ENCODE measurements at regions not wholly inside any gene's neighbourhood (a gene's known extent, or its start where the extent isn't known, plus 50 kb on each side); places are given as distances from the start of the nearest gene placed in this dataset.

GRCh38 chr17:79183043-79183292 lies 108.3 kb downstream of the ENGASE start:
- Histone ChIP-seq H3K4me1 (ENCODE audit: control insufficient read depth, insufficient read depth, low read length) (no peaks in the 10 kb centered on the region), H3K27me3 (ENCODE audit: control insufficient read depth in 1 of 2, insufficient read depth in 2 of 2, low read length in 2 of 2) (peaks cover 31 to 41% of the 10 kb centered on the region in 2 donors), H3K4me3 (ENCODE audit: low read length in 2 of 2) (no peak overlapping the region)

GRCh38 chr17:79182176-79183042 lies 107.8 kb downstream of the ENGASE start:
- no peaks in the 10 kb centered on the region for H3K4me1 ChIP-seq (ENCODE audit: control insufficient read depth, insufficient read depth, low read length)
- no peak overlapping the region for H3K4me3 ChIP-seq (ENCODE audit: low read length in 2 of 2)
- H3K36me3 ChIP-seq (ENCODE audit: control insufficient read depth in 2 of 2, insufficient read depth in 2 of 2, low read length in 2 of 2) = no peaks in the 10 kb centered on the region
- H3K27ac ChIP-seq (ENCODE audit: low read length) = no peak overlapping the region
- H3K9me3 ChIP-seq (ENCODE audit: control insufficient read depth in 2 of 2, low read length in 2 of 2) = no peaks in the 10 kb centered on the region
- no peak overlapping the region for H3K9ac ChIP-seq (ENCODE audit: low read length in 2 of 2)
- H3K27me3 ChIP-seq (ENCODE audit: control insufficient read depth in 1 of 2, insufficient read depth in 2 of 2, low read length in 2 of 2) = peaks cover 31 to 38% of the 10 kb centered on the region in 2 donors

More at GRCh38 chr17:79183043-79183292, 108.3 kb downstream of the ENGASE start:
- Histone ChIP-seq H3K9me3 (ENCODE audit: control insufficient read depth in 2 of 2, low read length in 2 of 2) (no peaks in the 10 kb centered on the region), H3K36me3 (ENCODE audit: control insufficient read depth in 2 of 2, insufficient read depth in 2 of 2, low read length in 2 of 2) (no peaks in the 10 kb centered on the region), H3K9ac (ENCODE audit: low read length in 2 of 2) (no peak overlapping the region), H3K27ac (ENCODE audit: low read length) (no peak overlapping the region)

- H3K4me1 ChIP-seq (ENCODE audit: control insufficient read depth, insufficient read depth, low read length) = no peaks in the 10 kb centered on the region
- no peak overlapping the region for H3K27ac ChIP-seq (ENCODE audit: low read length)
- H3K27me3 ChIP-seq (ENCODE audit: control insufficient read depth in 1 of 2, insufficient read depth in 2 of 2, low read length in 2 of 2) = peaks cover 25% of the 10 kb centered on the region in 2 donors
- H3K4me3 ChIP-seq (ENCODE audit: low read length in 2 of 2) = no peak overlapping the region
- H3K36me3 ChIP-seq (ENCODE audit: control insufficient read depth in 2 of 2, insufficient read depth in 2 of 2, low read length in 2 of 2) = no peaks in the 10 kb centered on the region
- H3K9me3 ChIP-seq (ENCODE audit: control insufficient read depth in 2 of 2, low read length in 2 of 2) = no peaks in the 10 kb centered on the region
- no peak overlapping the region for H3K9ac ChIP-seq (ENCODE audit: low read length in 2 of 2)
These were observed 105.9 kb downstream of the ENGASE start for GRCh38 chr17:79180358-79181005.

- Histone ChIP-seq H3K4me3 (ENCODE audit: low read length in 2 of 2) (no peak overlapping the region), H3K4me1 (ENCODE audit: control insufficient read depth, insufficient read depth, low read length) (no peaks in the 10 kb centered on the region), H3K27me3 (ENCODE audit: control insufficient read depth in 1 of 2, insufficient read depth in 2 of 2, low read length in 2 of 2) (peaks cover 15 to 18% of the 10 kb centered on the region in 2 donors), H3K27ac (ENCODE audit: low read length) (no peak overlapping the region), H3K9me3 (ENCODE audit: control insufficient read depth in 2 of 2, low read length in 2 of 2) (no peaks in the 10 kb centered on the region), H3K9ac (ENCODE audit: low read length in 2 of 2) (no peak overlapping the region), H3K36me3 (ENCODE audit: control insufficient read depth in 2 of 2, insufficient read depth in 2 of 2, low read length in 2 of 2) (no peaks in the 10 kb centered on the region)
These were observed 104.7 kb downstream of the ENGASE start for GRCh38 chr17:79179334-79179733.

GRCh38 chr17:79177877-79178276 lies 103.3 kb downstream of the ENGASE start:
- H3K4me1 ChIP-seq (ENCODE audit: control insufficient read depth, insufficient read depth, low read length) = no peaks in the 10 kb centered on the region
- H3K27me3 ChIP-seq (ENCODE audit: control insufficient read depth in 1 of 2, insufficient read depth in 2 of 2, low read length in 2 of 2) = peaks cover 6 to 13% of the 10 kb centered on the region in 2 donors
- no peaks in the 10 kb centered on the region for H3K36me3 ChIP-seq (ENCODE audit: control insufficient read depth in 2 of 2, insufficient read depth in 2 of 2, low read length in 2 of 2)

GRCh38 chr17:79176792-79177601 lies 102.4 kb downstream of the ENGASE start:
- H3K36me3 ChIP-seq (ENCODE audit: control insufficient read depth in 2 of 2, insufficient read depth in 2 of 2, low read length in 2 of 2) = no peaks in the 10 kb centered on the region
- no peaks in the 10 kb centered on the region for H3K9me3 ChIP-seq (ENCODE audit: control insufficient read depth in 2 of 2, low read length in 2 of 2)
- no peak overlapping the region for H3K4me3 ChIP-seq (ENCODE audit: low read length in 2 of 2)
- no peak overlapping the region for H3K9ac ChIP-seq (ENCODE audit: low read length in 2 of 2)
- no peaks in the 10 kb centered on the region for H3K4me1 ChIP-seq (ENCODE audit: control insufficient read depth, insufficient read depth, low read length)
- no peak overlapping the region for H3K27ac ChIP-seq (ENCODE audit: low read length)
- H3K27me3 ChIP-seq (ENCODE audit: control insufficient read depth in 1 of 2, insufficient read depth in 2 of 2, low read length in 2 of 2) = peaks cover 6 to 13% of the 10 kb centered on the region in 2 donors

More at GRCh38 chr17:79177877-79178276, 103.3 kb downstream of the ENGASE start:
- no peak overlapping the region for H3K4me3 ChIP-seq (ENCODE audit: low read length in 2 of 2)
- H3K9me3 ChIP-seq (ENCODE audit: control insufficient read depth in 2 of 2, low read length in 2 of 2) = no peaks in the 10 kb centered on the region
- no peak overlapping the region for H3K9ac ChIP-seq (ENCODE audit: low read length in 2 of 2)
- H3K27ac ChIP-seq (ENCODE audit: low read length) = no peak overlapping the region

GRCh38 chr17:79174905-79175856 lies 100.6 kb downstream of the ENGASE start:
- no peaks in the 10 kb centered on the region for H3K4me1 ChIP-seq (ENCODE audit: control insufficient read depth, insufficient read depth, low read length)
- H3K36me3 ChIP-seq (ENCODE audit: control insufficient read depth in 2 of 2, insufficient read depth in 2 of 2, low read length in 2 of 2) = no peaks in the 10 kb centered on the region
- peaks cover 0 to 3% of the 10 kb centered on the region in 2 donors for H3K27me3 ChIP-seq (ENCODE audit: control insufficient read depth in 1 of 2, insufficient read depth in 2 of 2, low read length in 2 of 2)
- H3K9me3 ChIP-seq (ENCODE audit: control insufficient read depth in 2 of 2, low read length in 2 of 2) = no peaks in the 10 kb centered on the region
- H3K27ac ChIP-seq (ENCODE audit: low read length) = no peak overlapping the region
- H3K9ac ChIP-seq (ENCODE audit: low read length in 2 of 2) = no peak overlapping the region
- H3K4me3 ChIP-seq (ENCODE audit: low read length in 2 of 2) = no peak overlapping the region

- Histone ChIP-seq H3K36me3 (ENCODE audit: control insufficient read depth in 2 of 2, insufficient read depth in 2 of 2, low read length in 2 of 2) (no peaks in the 10 kb centered on the region), H3K4me1 (ENCODE audit: control insufficient read depth, insufficient read depth, low read length) (no peaks in the 10 kb centered on the region), H3K4me3 (ENCODE audit: low read length in 2 of 2) (no peak overlapping the region), H3K27ac (ENCODE audit: low read length) (no peak overlapping the region), H3K9ac (ENCODE audit: low read length in 2 of 2) (no peak overlapping the region), H3K27me3 (ENCODE audit: control insufficient read depth in 1 of 2, insufficient read depth in 2 of 2, low read length in 2 of 2) (peaks cover 0 to 3% of the 10 kb centered on the region in 2 donors), H3K9me3 (ENCODE audit: control insufficient read depth in 2 of 2, low read length in 2 of 2) (no peaks in the 10 kb centered on the region)
These were observed 99.7 kb downstream of the ENGASE start for GRCh38 chr17:79174193-79174765.

- no peak overlapping the region for H3K27ac ChIP-seq (ENCODE audit: low read length)
- H3K4me3 ChIP-seq (ENCODE audit: low read length in 2 of 2) = no peak overlapping the region
- no peaks in the 10 kb centered on the region for H3K9me3 ChIP-seq (ENCODE audit: control insufficient read depth in 2 of 2, low read length in 2 of 2)
- H3K36me3 ChIP-seq (ENCODE audit: control insufficient read depth in 2 of 2, insufficient read depth in 2 of 2, low read length in 2 of 2) = no peaks in the 10 kb centered on the region
- no peaks in the 10 kb centered on the region for H3K4me1 ChIP-seq (ENCODE audit: control insufficient read depth, insufficient read depth, low read length)
- H3K9ac ChIP-seq (ENCODE audit: low read length in 2 of 2) = no peak overlapping the region
- peaks cover 2 to 9% of the 10 kb centered on the region in 2 donors for H3K27me3 ChIP-seq (ENCODE audit: control insufficient read depth in 1 of 2, insufficient read depth in 2 of 2, low read length in 2 of 2)
These were observed 96.6 kb downstream of the ENGASE start for GRCh38 chr17:79171188-79171587.
